GM12891 (cell line): ENCODE measurements at regions not wholly inside any gene's neighbourhood (a gene's known extent, or its start where the extent isn't known, plus 50 kb on each side); places are given as distances from the start of the nearest gene placed in this dataset.

Experiments
- POLR2A ChIP-seq: IDR thresholded peaks from 2 replicates; pipeline ENCODE4 v1.6.1; 2011; ENCODE audit warnings: low read depth, low read length, control low read depth
- POLR2AphosphoS5 ChIP-seq: IDR thresholded peaks from 2 replicates; pipeline ENCODE4 v1.6.1; 2011; ENCODE audit warnings: low read depth, low read length, control low read depth
- POU2F2 ChIP-seq: IDR thresholded peaks from 2 replicates; pipeline ENCODE4 v1.6.1; 2011; ENCODE audit warnings: low read depth, mild to moderate bottlenecking, control low read depth, low read length, moderate library complexity
- TAF1 ChIP-seq: IDR thresholded peaks from 2 replicates; pipeline ENCODE4 v1.6.1; 2011; ENCODE audit warnings: low read depth, low read length, control low read depth

DNA sequence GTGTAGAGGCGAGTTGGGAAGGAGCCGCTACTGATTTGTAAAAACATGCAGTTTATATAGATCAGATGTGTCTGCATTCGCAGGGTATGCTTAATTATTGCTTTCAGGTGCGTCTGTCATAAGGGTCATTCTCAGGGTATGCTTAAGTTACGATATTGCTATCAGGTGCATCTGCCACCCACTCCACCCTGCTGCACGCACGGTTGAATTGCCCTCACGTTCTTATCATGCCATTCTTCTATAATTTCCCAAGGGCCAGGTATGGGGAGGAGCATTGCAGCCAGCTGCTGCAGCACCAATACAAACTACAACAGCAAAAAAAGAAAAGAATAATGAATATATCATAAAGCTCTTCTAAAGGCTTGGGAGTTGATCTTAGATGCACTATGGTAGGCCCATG is 230.0 kb downstream of the KBTBD8 start:
- TF ChIP-seq POLR2A: no peak
- no peak for TF ChIP-seq TAF1
- no peak for TF ChIP-seq POU2F2
- no peak for TF ChIP-seq POLR2AphosphoS5
